Nephron (organoid): ENCODE measurements at regions not wholly inside any gene's neighbourhood (a gene's known extent, or its start where the extent isn't known, plus 50 kb on each side); places are given as distances from the start of the nearest gene placed in this dataset.
"Not testable (repeated sequence)": the region's sequence is repeated elsewhere in the genome, so short reads cannot be mapped to it uniquely, and the experiment has no call there.

ENCODE experiments used
- H3K27ac Mint-ChIP-seq, 3 experiments: 2 replicates each; pipeline ENCODE4 v1.8.0; 2020; ENCODE audit warnings: mixed read lengths in 3 of 3, mild to moderate bottlenecking in 2 of 3, moderate library complexity in 1 of 3
- H3K27me3 Mint-ChIP-seq: 2 replicates; pipeline ENCODE4 v1.8.0; 2021; ENCODE audit warnings: low read depth, mild to moderate bottlenecking, moderate library complexity, mixed read lengths
- H3K36me3 Mint-ChIP-seq: 2 replicates; pipeline ENCODE4 v1.8.0; 2020; ENCODE audit warnings: low read depth, mixed read lengths
- H3K4me1 Mint-ChIP-seq: 2 replicates; pipeline ENCODE4 v1.8.0; 2020; ENCODE audit warnings: mixed read lengths
- H3K4me3 Mint-ChIP-seq, 3 experiments: 2 replicates each; pipeline ENCODE4 v1.8.0; 2020; ENCODE audit warnings: mild to moderate bottlenecking in 3 of 3, mixed read lengths in 3 of 3, moderate library complexity in 2 of 3
- H3K9me3 Mint-ChIP-seq: 2 replicates; pipeline ENCODE4 v1.8.0; 2020; ENCODE audit warnings: mixed read lengths
- TF ChIP-seq, protein P1 (sequence below), 3 experiments: fragments of 200-600 bp; sonication (generic); IDR thresholded peaks; one replicate each; pipeline ENCODE4 v1.5.0; 2021; ENCODE audit warnings: antibody characterized with exemption in 3 of 3; ENCODE audit not compliant: unreplicated experiment in 3 of 3

DNA sequence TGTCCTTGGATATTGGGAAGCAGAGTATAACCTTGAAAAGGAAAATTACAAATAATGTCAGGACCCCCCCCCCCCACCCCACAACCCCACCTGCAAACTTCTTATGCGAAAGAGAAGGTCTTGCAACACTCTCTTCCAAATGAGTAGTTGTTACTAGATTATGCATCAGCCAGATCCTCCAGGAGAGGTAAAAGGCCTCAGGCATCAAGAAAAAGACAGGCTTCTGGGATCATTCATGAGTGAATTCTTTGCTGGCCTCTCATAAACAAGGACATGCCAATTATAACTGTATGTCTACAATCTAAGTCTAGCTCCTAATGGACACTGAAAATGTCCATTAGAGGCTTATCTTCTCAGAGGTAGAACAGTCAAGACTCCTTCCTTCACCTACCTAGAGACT, 1443.3 kb downstream of the RAPGEF2 start:
- Mint-ChIP-seq H3K36me3 (no peaks in the 10 kb centered on the region), H3K4me1 (no peaks in the 10 kb centered on the region), H3K4me3 (no peak overlapping the region), H3K27ac (no peak overlapping the region), H3K9me3 (peaks cover 7% of the 10 kb centered on the region), H3K27me3 (no peaks in the 10 kb centered on the region)
- TF ChIP-seq, protein P1, sequence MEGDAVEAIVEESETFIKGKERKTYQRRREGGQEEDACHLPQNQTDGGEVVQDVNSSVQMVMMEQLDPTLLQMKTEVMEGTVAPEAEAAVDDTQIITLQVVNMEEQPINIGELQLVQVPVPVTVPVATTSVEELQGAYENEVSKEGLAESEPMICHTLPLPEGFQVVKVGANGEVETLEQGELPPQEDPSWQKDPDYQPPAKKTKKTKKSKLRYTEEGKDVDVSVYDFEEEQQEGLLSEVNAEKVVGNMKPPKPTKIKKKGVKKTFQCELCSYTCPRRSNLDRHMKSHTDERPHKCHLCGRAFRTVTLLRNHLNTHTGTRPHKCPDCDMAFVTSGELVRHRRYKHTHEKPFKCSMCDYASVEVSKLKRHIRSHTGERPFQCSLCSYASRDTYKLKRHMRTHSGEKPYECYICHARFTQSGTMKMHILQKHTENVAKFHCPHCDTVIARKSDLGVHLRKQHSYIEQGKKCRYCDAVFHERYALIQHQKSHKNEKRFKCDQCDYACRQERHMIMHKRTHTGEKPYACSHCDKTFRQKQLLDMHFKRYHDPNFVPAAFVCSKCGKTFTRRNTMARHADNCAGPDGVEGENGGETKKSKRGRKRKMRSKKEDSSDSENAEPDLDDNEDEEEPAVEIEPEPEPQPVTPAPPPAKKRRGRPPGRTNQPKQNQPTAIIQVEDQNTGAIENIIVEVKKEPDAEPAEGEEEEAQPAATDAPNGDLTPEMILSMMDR (IDR thresholded peaks at IDR 0.05; ENCODE audit: unreplicated experiment in 3 of 3) = no peak

DNA sequence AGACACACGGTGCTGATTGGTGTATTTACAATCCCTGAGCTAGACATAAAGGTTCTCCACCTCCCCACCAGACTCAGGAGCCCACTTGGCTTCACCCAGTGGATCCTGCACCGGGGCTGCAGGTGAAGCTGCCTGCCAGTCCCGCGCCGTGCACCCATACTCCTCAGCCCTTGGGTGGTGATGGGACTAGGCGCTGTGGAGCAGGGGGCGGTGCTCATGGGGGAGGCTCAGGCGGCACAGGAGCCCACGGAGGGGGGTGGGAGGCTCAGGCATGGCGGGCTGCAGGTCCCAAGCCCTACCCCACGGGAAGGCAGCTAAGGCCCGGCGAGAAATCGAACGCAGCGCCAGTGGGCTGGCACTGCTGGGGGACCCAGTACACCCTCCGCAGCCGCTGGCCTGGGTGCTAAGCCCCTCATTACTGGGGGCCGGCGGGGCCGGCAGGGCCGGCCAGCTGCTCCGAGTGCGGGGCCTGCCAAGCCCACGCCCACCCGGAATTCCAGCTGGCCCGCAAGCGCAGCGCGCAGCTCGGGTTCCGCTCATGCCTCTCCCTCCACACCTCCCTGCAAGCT, 1447.2 kb downstream of the RAPGEF2 start:
- H3K4me3 Mint-ChIP-seq, H3K27me3 Mint-ChIP-seq, H3K4me1 Mint-ChIP-seq, H3K27ac Mint-ChIP-seq, H3K9me3 Mint-ChIP-seq, H3K36me3 Mint-ChIP-seq: not testable (repeated sequence)

DNA sequence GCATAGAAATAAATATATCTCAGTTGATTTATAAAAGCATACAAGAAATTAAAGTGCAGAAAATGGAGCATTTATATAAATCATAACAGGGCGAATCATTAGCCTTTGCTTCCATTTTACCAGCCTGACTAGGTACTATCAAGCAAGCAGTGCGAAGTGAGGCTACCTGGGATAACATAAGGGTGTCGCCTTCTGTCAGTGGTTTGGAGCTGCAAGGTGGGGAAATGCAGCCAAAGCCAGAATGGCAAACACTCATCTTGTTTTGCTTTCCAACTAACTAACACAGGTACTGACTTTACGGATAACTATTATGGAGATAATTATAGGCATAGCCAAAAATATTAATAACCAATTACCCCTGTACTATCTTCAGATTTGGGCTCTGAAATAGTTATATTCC, 1459.8 kb downstream of the RAPGEF2 start:
- Mint-ChIP-seq H3K27ac (no peak overlapping the region), H3K9me3 (no peaks in the 10 kb centered on the region), H3K4me3 (no peak overlapping the region), H3K4me1 (no peaks in the 10 kb centered on the region), H3K27me3 (no peaks in the 10 kb centered on the region), H3K36me3 (no peaks in the 10 kb centered on the region)
- TF ChIP-seq, protein P1 (IDR thresholded peaks at IDR 0.05; ENCODE audit: unreplicated experiment in 3 of 3) = no peak

DNA sequence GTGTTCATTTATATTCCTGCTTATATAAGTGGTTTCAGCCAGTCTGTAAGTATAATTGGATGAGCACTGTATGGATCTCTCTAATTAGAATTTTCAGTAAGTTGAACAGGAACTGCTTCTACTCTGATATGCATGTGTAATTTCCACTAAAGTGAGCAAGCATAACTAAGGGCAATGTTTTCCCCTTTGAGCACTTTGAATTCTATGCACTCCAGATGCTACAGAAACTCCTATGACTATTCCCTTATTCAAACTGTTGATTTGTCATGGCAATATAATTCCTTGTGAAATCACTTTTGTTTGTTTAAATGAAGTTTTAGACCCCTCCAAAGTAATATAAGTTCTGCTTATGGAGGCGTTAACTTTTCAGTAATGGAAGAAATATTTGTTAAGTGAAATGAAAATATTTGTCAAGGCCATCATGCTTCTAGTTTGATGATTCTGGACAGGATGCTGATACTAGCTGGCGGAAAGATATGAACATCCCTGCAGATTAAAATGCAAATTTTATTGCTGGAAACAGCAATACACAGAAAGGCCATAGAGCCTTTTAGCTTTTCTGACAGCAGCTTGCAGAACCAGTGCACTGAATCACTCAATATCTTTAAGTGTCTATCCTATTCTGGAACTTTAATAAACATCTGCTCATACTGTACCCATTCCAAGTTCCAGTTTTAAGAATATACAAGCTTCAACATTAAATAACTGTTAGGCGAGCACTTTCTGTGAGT, 1460.8 kb downstream of the RAPGEF2 start:
- Mint-ChIP-seq H3K4me3 (no peak overlapping the region), H3K36me3 (no peaks in the 10 kb centered on the region), H3K27me3 (no peaks in the 10 kb centered on the region), H3K9me3 (no peaks in the 10 kb centered on the region), H3K27ac (no peak overlapping the region), H3K4me1 (no peaks in the 10 kb centered on the region)
- TF ChIP-seq, protein P1 (IDR thresholded peaks at IDR 0.05; ENCODE audit: unreplicated experiment in 3 of 3) = no peak

DNA sequence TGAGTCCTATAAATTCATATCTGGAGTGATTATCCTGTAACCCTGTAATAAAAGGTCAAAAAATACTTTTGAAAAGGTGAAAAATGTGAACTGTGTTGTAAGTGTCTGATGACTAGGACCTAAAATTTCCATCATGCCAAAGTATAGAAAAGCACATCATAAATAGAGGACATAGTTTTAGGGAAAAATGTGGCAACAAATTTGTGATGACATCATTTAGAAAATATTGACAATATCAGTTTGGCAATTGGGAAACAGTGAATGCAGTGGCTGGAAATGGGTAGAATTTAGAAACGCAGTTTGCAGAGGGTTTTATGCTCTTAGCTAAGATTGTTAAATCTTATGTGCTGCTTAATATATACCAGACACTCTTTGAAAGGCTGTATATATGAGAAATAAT, 1464.8 kb downstream of the RAPGEF2 start:
- no peak overlapping the region for H3K4me3 Mint-ChIP-seq
- TF ChIP-seq, protein P1 (IDR thresholded peaks at IDR 0.05; ENCODE audit: unreplicated experiment in 3 of 3) = no peak
- H3K36me3 Mint-ChIP-seq = no peaks in the 10 kb centered on the region
- H3K27ac Mint-ChIP-seq = no peak overlapping the region
- no peaks in the 10 kb centered on the region for H3K27me3 Mint-ChIP-seq
- peaks cover 4% of the 10 kb centered on the region for H3K9me3 Mint-ChIP-seq
- H3K4me1 Mint-ChIP-seq = no peaks in the 10 kb centered on the region

DNA sequence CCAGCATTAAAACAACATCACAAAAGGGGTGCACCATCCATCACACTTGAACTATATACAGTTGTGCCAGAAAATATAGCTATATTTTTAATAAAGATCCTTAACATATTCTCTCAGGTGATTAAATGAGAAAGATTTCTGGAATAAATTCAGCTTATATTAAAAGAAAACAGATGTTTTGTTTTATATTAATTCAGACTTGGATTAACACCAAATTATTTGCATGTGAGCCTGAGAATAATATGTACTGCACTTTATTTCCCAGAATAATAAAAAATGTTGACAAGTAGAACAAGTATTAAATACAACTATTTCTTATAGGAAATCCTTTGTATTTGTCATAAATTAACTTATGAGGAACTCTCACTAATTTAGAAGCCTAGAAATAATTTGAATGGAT, 1467.4 kb downstream of the RAPGEF2 start:
- TF ChIP-seq, protein P1 (IDR thresholded peaks at IDR 0.05; ENCODE audit: unreplicated experiment in 3 of 3) = no peak
- Mint-ChIP-seq H3K4me3 (no peak overlapping the region), H3K27me3 (no peaks in the 10 kb centered on the region), H3K9me3 (peaks cover 4% of the 10 kb centered on the region), H3K36me3 (no peaks in the 10 kb centered on the region), H3K27ac (no peak overlapping the region), H3K4me1 (no peaks in the 10 kb centered on the region)

DNA sequence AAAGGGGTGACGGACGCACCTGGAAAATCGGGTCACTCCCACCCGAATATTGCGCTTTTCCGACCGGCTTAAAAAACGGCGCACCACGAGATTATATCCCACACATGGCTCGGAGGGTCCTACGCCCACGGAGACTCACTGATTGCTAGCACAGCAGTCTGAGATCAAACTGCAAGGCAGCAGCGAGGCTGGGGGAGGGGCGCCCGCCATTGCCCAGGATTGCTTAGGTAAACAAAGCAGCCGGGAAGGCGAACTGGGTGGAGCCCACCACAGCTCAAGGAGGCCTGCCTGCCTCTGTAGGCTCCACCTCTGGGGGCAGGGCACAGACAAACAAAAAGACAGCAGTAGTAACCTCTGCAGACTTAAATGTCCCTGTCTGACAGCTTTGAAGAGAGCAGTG, 1471.4 kb downstream of the RAPGEF2 start:
- not testable (repeated sequence) for H3K27ac Mint-ChIP-seq, H3K36me3 Mint-ChIP-seq, H3K9me3 Mint-ChIP-seq, H3K4me3 Mint-ChIP-seq, H3K27me3 Mint-ChIP-seq, H3K4me1 Mint-ChIP-seq
